SK-N-SH treated with all-trans-retinoic acid at 6 μM for 48 hours (cell line): ENCODE measurements at regions not wholly inside any gene's neighbourhood (a gene's known extent, or its start where the extent isn't known, plus 50 kb on each side); places are given as distances from the start of the nearest gene placed in this dataset.

Source experiments
- ATAC-seq: fragments of 200-7000 bp; cut with Tn5 transposase; 3 replicates; pipeline ENCODE4 v1.9.1; 2020; ENCODE audit warnings: mild to moderate bottlenecking, moderate library complexity
- ARNTL ChIP-seq: fragments of 450-650 bp; formaldehyde crosslinking; IDR thresholded peaks from 2 replicates; pipeline ENCODE4 v1.5.0; 2020; ENCODE audit warnings: low read depth, mild to moderate bottlenecking, moderate library complexity, borderline replicate concordance
- BACH2 ChIP-seq: fragments of 250-450 bp; sonication (Bioruptor Pico); IDR thresholded peaks from 2 replicates; pipeline ENCODE4 v1.9.0; 2021; ENCODE audit warnings: mild to moderate bottlenecking, borderline replicate concordance
- CREB5 ChIP-seq: fragments of 250-450 bp; sonication (Bioruptor Pico); IDR thresholded peaks from 2 replicates; pipeline ENCODE4 v1.5.1; 2020; ENCODE audit warnings: low read depth, mild to moderate bottlenecking, moderate library complexity
- CSDC2 ChIP-seq: fragments of 250-450 bp; sonication (Bioruptor Pico); IDR thresholded peaks from 2 replicates; pipeline ENCODE4 v1.5.0; 2020; ENCODE audit warnings: mild to moderate bottlenecking, moderate library complexity
- ESRRG ChIP-seq: fragments of 250-450 bp; sonication (Bioruptor Pico); IDR thresholded peaks from 2 replicates; pipeline ENCODE4 v1.6.1; 2021; ENCODE audit warnings: mild to moderate bottlenecking
- ISL1 ChIP-seq: fragments of 250-450 bp; sonication (Bioruptor Pico); IDR thresholded peaks from 2 replicates; pipeline ENCODE4 v2.1.2; 2022; ENCODE audit warnings: mild to moderate bottlenecking, moderate library complexity
- POU6F1 ChIP-seq: fragments of 250-450 bp; sonication (Bioruptor Pico); IDR thresholded peaks from 2 replicates; pipeline ENCODE4 v1.8.0; 2021; ENCODE audit warnings: low read depth, mild to moderate bottlenecking, moderate library complexity, borderline replicate concordance
- SNAI2 ChIP-seq: fragments of 250-450 bp; sonication (Bioruptor Pico); IDR thresholded peaks from 2 replicates; pipeline ENCODE4 v1.5.0; 2020; ENCODE audit warnings: mild to moderate bottlenecking, moderate library complexity
- TCF4 ChIP-seq: fragments of 250-450 bp; sonication (Bioruptor Pico); IDR thresholded peaks from 2 replicates; pipeline ENCODE4 v1.8.0; 2021; ENCODE audit warnings: mild to moderate bottlenecking, moderate library complexity, borderline replicate concordance
- TOX ChIP-seq: fragments of 250-450 bp; sonication (Bioruptor Pico); IDR thresholded peaks from 2 replicates; pipeline ENCODE4 v1.8.0; 2021; ENCODE audit warnings: mild to moderate bottlenecking, moderate library complexity, borderline replicate concordance
- TSHZ2 ChIP-seq: fragments of 250-450 bp; sonication (Bioruptor Pico); IDR thresholded peaks from 2 replicates; pipeline ENCODE4 v1.5.0; 2020; ENCODE audit warnings: mild to moderate bottlenecking, moderate library complexity
- ZFP30 ChIP-seq: fragments of 450-650 bp; formaldehyde crosslinking; IDR thresholded peaks from 2 replicates; pipeline ENCODE4 v1.5.0; 2022; ENCODE audit warnings: mild to moderate bottlenecking, moderate library complexity
- ZNF70 ChIP-seq: fragments of 450-650 bp; formaldehyde crosslinking; IDR thresholded peaks from 2 replicates; pipeline ENCODE4 v1.5.0; 2020; ENCODE audit warnings: mild to moderate bottlenecking, moderate library complexity
- ZNF8 ChIP-seq: fragments of 450-650 bp; formaldehyde crosslinking; IDR thresholded peaks from 2 replicates; pipeline ENCODE4 v1.5.0; 2020; ENCODE audit warnings: mild to moderate bottlenecking, moderate library complexity
- TF ChIP-seq, protein P1 (sequence below): fragments of 250-450 bp; sonication (Bioruptor Pico); IDR thresholded peaks from 2 replicates; pipeline ENCODE4 v1.5.1; 2021; ENCODE audit warnings: mild to moderate bottlenecking, moderate library complexity
- TF ChIP-seq, protein P2 (sequence below): fragments of 250-450 bp; sonication (Bioruptor Pico); IDR thresholded peaks from 2 replicates; pipeline ENCODE4 v1.8.0; 2020; ENCODE audit warnings: mild to moderate bottlenecking, moderate library complexity, borderline replicate concordance

DNA sequence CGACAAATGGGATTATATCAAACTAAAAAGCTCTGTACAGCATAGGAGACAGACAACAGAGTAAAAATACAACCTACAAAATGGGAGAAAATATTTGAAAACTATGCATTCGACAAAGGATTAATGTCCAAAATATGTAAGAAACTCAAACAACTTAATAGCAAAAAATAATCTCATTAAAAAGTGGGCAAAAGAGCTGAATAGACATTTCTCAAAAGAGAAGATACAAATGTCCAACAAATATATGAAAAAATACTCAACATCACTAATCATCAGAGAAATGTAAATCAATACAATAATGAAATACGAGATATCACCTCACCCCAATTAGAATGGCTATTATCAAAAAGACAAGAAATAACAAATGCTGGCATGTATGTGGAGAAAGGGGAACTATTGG, 272.9 kb downstream of the KLHL13 start:
- no peak for ATAC-seq
- TF ChIP-seq TCF4 (no peak), TOX (CRISPR knock-in tag) (no peak), SNAI2 (CRISPR knock-in tag) (no peak), ISL1 (no peak)
- TF ChIP-seq, protein P1, sequence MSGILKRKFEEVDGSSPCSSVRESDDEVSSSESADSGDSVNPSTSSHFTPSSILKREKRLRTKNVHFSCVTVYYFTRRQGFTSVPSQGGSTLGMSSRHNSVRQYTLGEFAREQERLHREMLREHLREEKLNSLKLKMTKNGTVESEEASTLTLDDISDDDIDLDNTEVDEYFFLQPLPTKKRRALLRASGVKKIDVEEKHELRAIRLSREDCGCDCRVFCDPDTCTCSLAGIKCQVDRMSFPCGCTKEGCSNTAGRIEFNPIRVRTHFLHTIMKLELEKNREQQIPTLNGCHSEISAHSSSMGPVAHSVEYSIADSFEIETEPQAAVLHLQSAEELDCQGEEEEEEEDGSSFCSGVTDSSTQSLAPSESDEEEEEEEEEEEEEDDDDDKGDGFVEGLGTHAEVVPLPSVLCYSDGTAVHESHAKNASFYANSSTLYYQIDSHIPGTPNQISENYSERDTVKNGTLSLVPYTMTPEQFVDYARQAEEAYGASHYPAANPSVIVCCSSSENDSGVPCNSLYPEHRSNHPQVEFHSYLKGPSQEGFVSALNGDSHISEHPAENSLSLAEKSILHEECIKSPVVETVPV: no peak
- TF ChIP-seq, protein P2, sequence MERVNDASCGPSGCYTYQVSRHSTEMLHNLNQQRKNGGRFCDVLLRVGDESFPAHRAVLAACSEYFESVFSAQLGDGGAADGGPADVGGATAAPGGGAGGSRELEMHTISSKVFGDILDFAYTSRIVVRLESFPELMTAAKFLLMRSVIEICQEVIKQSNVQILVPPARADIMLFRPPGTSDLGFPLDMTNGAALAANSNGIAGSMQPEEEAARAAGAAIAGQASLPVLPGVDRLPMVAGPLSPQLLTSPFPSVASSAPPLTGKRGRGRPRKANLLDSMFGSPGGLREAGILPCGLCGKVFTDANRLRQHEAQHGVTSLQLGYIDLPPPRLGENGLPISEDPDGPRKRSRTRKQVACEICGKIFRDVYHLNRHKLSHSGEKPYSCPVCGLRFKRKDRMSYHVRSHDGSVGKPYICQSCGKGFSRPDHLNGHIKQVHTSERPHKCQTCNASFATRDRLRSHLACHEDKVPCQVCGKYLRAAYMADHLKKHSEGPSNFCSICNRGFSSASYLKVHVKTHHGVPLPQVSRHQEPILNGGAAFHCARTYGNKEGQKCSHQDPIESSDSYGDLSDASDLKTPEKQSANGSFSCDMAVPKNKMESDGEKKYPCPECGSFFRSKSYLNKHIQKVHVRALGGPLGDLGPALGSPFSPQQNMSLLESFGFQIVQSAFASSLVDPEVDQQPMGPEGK (CRISPR knock-in tag): no peak

GRCh38 chrX:117840645-117841044, 276.0 kb downstream of the KLHL13 start:
- TF ChIP-seq SNAI2 (CRISPR knock-in tag): no peak
- TF ChIP-seq BACH2 (CRISPR knock-in tag): no peak
- no peak for TF ChIP-seq ESRRG
- no peak for TF ChIP-seq ZFP30
- TF ChIP-seq CSDC2 (CRISPR knock-in tag): no peak
- TF ChIP-seq TCF4: no peak
- no peak for ATAC-seq

DNA sequence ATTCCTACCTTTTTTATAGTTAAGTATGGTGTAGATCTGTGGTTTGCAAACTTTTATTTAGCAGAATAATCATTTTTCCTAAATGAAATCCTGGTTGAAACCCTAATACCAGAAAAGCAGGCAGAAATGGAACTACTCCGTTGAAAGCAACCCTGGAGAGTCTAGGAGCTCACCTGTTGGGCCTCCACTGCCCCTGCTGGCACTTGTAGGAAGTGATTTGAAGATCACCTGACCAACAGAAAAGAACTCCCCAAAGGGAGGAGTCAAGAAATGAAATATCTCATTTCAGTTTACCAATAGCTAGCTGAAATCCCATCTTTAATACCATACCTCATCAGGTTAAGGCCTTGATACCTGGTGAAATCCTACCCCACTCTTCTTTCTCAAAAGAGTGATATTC, 277.1 kb downstream of the KLHL13 start:
- TF ChIP-seq ZNF8 (CRISPR knock-in tag) (no peak), ARNTL (no peak)
- ATAC-seq: no peak

DNA sequence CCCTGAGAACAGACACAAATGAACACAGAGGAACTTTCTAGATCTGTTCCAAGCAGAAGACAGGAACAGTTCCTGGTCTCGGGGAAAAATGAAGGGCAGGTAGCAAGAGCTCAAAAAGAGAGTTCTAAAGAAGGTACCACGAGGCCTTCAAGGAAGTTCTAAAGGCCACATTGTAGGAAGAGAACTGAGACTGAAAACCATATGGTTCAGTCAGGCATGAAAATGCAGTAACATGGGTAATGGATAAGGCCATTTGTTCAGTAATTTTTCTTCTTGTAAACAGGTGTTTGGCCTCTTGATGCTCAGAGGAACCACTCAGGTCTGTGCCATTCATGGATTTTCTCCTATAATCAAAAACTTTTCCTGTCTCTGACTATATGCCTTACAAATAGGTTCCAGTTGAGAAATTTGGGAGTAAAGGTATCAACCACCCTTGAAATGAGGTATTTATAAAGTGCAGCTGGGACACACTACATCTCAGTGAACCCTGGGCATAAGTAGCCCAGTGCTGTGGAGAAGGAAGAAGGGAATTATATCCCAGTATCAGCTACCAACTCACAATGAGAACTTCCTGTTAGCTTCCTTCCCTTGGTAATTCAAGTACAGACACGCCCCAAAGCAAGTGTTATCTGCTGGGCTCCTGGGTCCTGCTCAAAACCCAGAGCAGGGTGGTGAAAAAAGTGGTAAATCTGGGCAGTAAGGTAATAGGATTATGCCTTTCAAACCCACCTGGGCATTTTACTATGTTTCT, 277.9 kb downstream of the KLHL13 start:
- ATAC-seq: no peak
- TF ChIP-seq ZNF70 (CRISPR knock-in tag) (no peak), TSHZ2 (no peak), CREB5 (CRISPR knock-in tag) (no peak), ESRRG (no peak), POU6F1 (CRISPR knock-in tag) (no peak)
- TF ChIP-seq, protein P2 (CRISPR knock-in tag): no peak
- TF ChIP-seq, protein P1: no peak
- TF ChIP-seq, all 23 proteins: peak for 0
